ENCODE measurements at regions not wholly inside any gene's neighbourhood (a gene's known extent, or its start where the extent isn't known, plus 50 kb on each side); places are given as distances from the start of the nearest gene placed in this dataset.
A peak's percentile ranks its signal among the peaks of the same experiment; 100 is the strongest.

- DNase-seq (ENCODE audit: low read depth) = peak; percentile 49
Measured at GRCh38 chr10:3723766-3724165, 61.2 kb downstream of the KLF6 start.

GRCh38 chr10:3720228-3721019 is 64.6 kb downstream of the KLF6 start:
- H3K27me3 ChIP-seq (replicated peaks; ENCODE audit: control insufficient read depth, insufficient read depth, low read length) = peaks cover 12% of the 10 kb centered on the region
- H3K36me3 ChIP-seq (ENCODE audit: control insufficient read depth, insufficient read depth, low read length, severe bottlenecking) = no peaks in the 10 kb centered on the region
- no peak overlapping the region for H3K4me3 ChIP-seq (ENCODE audit: low read length)
- DNase-seq (ENCODE audit: low read depth) = peak; percentile 81
- H3K9ac ChIP-seq (ENCODE audit: low read length) = no peak overlapping the region
- peaks cover 7% of the 10 kb centered on the region for H3K4me1 ChIP-seq (ENCODE audit: control insufficient read depth, insufficient read depth, low read length)
- no peaks in the 10 kb centered on the region for H3K9me3 ChIP-seq (ENCODE audit: control insufficient read depth, low read length)

More at GRCh38 chr10:3723766-3724165, 61.2 kb downstream of the KLF6 start:
- H3K36me3 ChIP-seq (ENCODE audit: control insufficient read depth, insufficient read depth, low read length, severe bottlenecking) = no peaks in the 10 kb centered on the region
- H3K27me3 ChIP-seq (replicated peaks; ENCODE audit: control insufficient read depth, insufficient read depth, low read length) = no peaks in the 10 kb centered on the region
- H3K9ac ChIP-seq (ENCODE audit: low read length) = no peak overlapping the region
- H3K9me3 ChIP-seq (ENCODE audit: control insufficient read depth, low read length) = no peaks in the 10 kb centered on the region
- peaks cover 7% of the 10 kb centered on the region for H3K4me1 ChIP-seq (ENCODE audit: control insufficient read depth, insufficient read depth, low read length)
- H3K4me3 ChIP-seq (ENCODE audit: low read length) = no peak overlapping the region

- DNase-seq (ENCODE audit: low read depth) = no peak
- no peaks in the 10 kb centered on the region for H3K36me3 ChIP-seq (ENCODE audit: control insufficient read depth, insufficient read depth, low read length, severe bottlenecking)
- H3K4me3 ChIP-seq (ENCODE audit: low read length) = no peak overlapping the region
- H3K4me1 ChIP-seq (ENCODE audit: control insufficient read depth, insufficient read depth, low read length) = peaks cover 7% of the 10 kb centered on the region
- no peak overlapping the region for H3K9ac ChIP-seq (ENCODE audit: low read length)
- H3K9me3 ChIP-seq (ENCODE audit: control insufficient read depth, low read length) = no peaks in the 10 kb centered on the region
- H3K27me3 ChIP-seq (replicated peaks; ENCODE audit: control insufficient read depth, insufficient read depth, low read length) = peaks cover 12% of the 10 kb centered on the region
Measured at GRCh38 chr10:3719024-3719843, 65.8 kb downstream of the KLF6 start.

- H3K27me3 ChIP-seq (replicated peaks; ENCODE audit: control insufficient read depth, insufficient read depth, low read length) = peaks cover 12% of the 10 kb centered on the region
- H3K36me3 ChIP-seq (ENCODE audit: control insufficient read depth, insufficient read depth, low read length, severe bottlenecking) = no peaks in the 10 kb centered on the region
- peaks cover 4% of the 10 kb centered on the region for H3K4me1 ChIP-seq (ENCODE audit: control insufficient read depth, insufficient read depth, low read length)
- H3K9ac ChIP-seq (ENCODE audit: low read length) = no peak overlapping the region
- no peak for DNase-seq (ENCODE audit: low read depth)
- H3K4me3 ChIP-seq (ENCODE audit: low read length) = no peak overlapping the region
- H3K9me3 ChIP-seq (ENCODE audit: control insufficient read depth, low read length) = peaks cover 11% of the 10 kb centered on the region
Measured at GRCh38 chr10:3716093-3716492, 68.9 kb downstream of the KLF6 start.

GRCh38 chr10:3714967-3715366 is 70.0 kb downstream of the KLF6 start:
- no peak for DNase-seq (ENCODE audit: low read depth)
- H3K9ac ChIP-seq (ENCODE audit: low read length) = no peak overlapping the region
- no peak overlapping the region for H3K4me3 ChIP-seq (ENCODE audit: low read length)
- H3K27me3 ChIP-seq (replicated peaks; ENCODE audit: control insufficient read depth, insufficient read depth, low read length) = peaks cover 12% of the 10 kb centered on the region
- peaks cover 11% of the 10 kb centered on the region for H3K9me3 ChIP-seq (ENCODE audit: control insufficient read depth, low read length)
- H3K36me3 ChIP-seq (ENCODE audit: control insufficient read depth, insufficient read depth, low read length, severe bottlenecking) = no peaks in the 10 kb centered on the region
- H3K4me1 ChIP-seq (ENCODE audit: control insufficient read depth, insufficient read depth, low read length) = no peaks in the 10 kb centered on the region

GRCh38 chr10:3714531-3714930 is 70.5 kb downstream of the KLF6 start:
- H3K27me3 ChIP-seq (replicated peaks; ENCODE audit: control insufficient read depth, insufficient read depth, low read length) = peaks cover 12% of the 10 kb centered on the region
- no peaks in the 10 kb centered on the region for H3K4me1 ChIP-seq (ENCODE audit: control insufficient read depth, insufficient read depth, low read length)
- H3K9me3 ChIP-seq (ENCODE audit: control insufficient read depth, low read length) = peaks cover 11% of the 10 kb centered on the region
- no peaks in the 10 kb centered on the region for H3K36me3 ChIP-seq (ENCODE audit: control insufficient read depth, insufficient read depth, low read length, severe bottlenecking)
- peak; percentile 71 for DNase-seq (ENCODE audit: low read depth)
- H3K4me3 ChIP-seq (ENCODE audit: low read length) = no peak overlapping the region
- H3K9ac ChIP-seq (ENCODE audit: low read length) = no peak overlapping the region

GRCh38 chr10:3712707-3713106 is 72.3 kb downstream of the KLF6 start:
- no peak overlapping the region for H3K9ac ChIP-seq (ENCODE audit: low read length)
- H3K36me3 ChIP-seq (ENCODE audit: control insufficient read depth, insufficient read depth, low read length, severe bottlenecking) = no peaks in the 10 kb centered on the region
- no peak overlapping the region for H3K4me3 ChIP-seq (ENCODE audit: low read length)
- peaks cover 11% of the 10 kb centered on the region for H3K9me3 ChIP-seq (ENCODE audit: control insufficient read depth, low read length)
- peaks cover 12% of the 10 kb centered on the region for H3K27me3 ChIP-seq (replicated peaks; ENCODE audit: control insufficient read depth, insufficient read depth, low read length)
- DNase-seq (ENCODE audit: low read depth) = no peak
- no peaks in the 10 kb centered on the region for H3K4me1 ChIP-seq (ENCODE audit: control insufficient read depth, insufficient read depth, low read length)

GRCh38 chr10:3711918-3712317 is 73.1 kb downstream of the KLF6 start:
- no peaks in the 10 kb centered on the region for H3K36me3 ChIP-seq (ENCODE audit: control insufficient read depth, insufficient read depth, low read length, severe bottlenecking)
- H3K9me3 ChIP-seq (ENCODE audit: control insufficient read depth, low read length) = peaks cover 11% of the 10 kb centered on the region
- no peak for DNase-seq (ENCODE audit: low read depth)
- peaks cover 11% of the 10 kb centered on the region for H3K27me3 ChIP-seq (replicated peaks; ENCODE audit: control insufficient read depth, insufficient read depth, low read length)
- no peak overlapping the region for H3K9ac ChIP-seq (ENCODE audit: low read length)
- H3K4me3 ChIP-seq (ENCODE audit: low read length) = no peak overlapping the region
- no peaks in the 10 kb centered on the region for H3K4me1 ChIP-seq (ENCODE audit: control insufficient read depth, insufficient read depth, low read length)

- no peaks in the 10 kb centered on the region for H3K27me3 ChIP-seq (replicated peaks; ENCODE audit: control insufficient read depth, insufficient read depth, low read length)
- peaks cover 11% of the 10 kb centered on the region for H3K9me3 ChIP-seq (ENCODE audit: control insufficient read depth, low read length)
- no peak for DNase-seq (ENCODE audit: low read depth)
- no peak overlapping the region for H3K9ac ChIP-seq (ENCODE audit: low read length)
- H3K4me3 ChIP-seq (ENCODE audit: low read length) = no peak overlapping the region
- H3K4me1 ChIP-seq (ENCODE audit: control insufficient read depth, insufficient read depth, low read length) = no peaks in the 10 kb centered on the region
- H3K36me3 ChIP-seq (ENCODE audit: control insufficient read depth, insufficient read depth, low read length, severe bottlenecking) = no peaks in the 10 kb centered on the region
Measured at GRCh38 chr10:3710764-3711163, 74.2 kb downstream of the KLF6 start.

GRCh38 chr10:3709456-3710060 is 75.5 kb downstream of the KLF6 start:
- no peak overlapping the region for H3K9ac ChIP-seq (ENCODE audit: low read length)

GRCh38 chr10:3708852-3709251 is 76.2 kb downstream of the KLF6 start:
- H3K4me1 ChIP-seq (ENCODE audit: control insufficient read depth, insufficient read depth, low read length) = no peaks in the 10 kb centered on the region
- DNase-seq (ENCODE audit: low read depth) = no peak
- H3K27me3 ChIP-seq (replicated peaks; ENCODE audit: control insufficient read depth, insufficient read depth, low read length) = no peaks in the 10 kb centered on the region
- no peak overlapping the region for H3K4me3 ChIP-seq (ENCODE audit: low read length)
- no peak overlapping the region for H3K9ac ChIP-seq (ENCODE audit: low read length)
- peaks cover 11% of the 10 kb centered on the region for H3K9me3 ChIP-seq (ENCODE audit: control insufficient read depth, low read length)
- no peaks in the 10 kb centered on the region for H3K36me3 ChIP-seq (ENCODE audit: control insufficient read depth, insufficient read depth, low read length, severe bottlenecking)

More at GRCh38 chr10:3709456-3710060, 75.5 kb downstream of the KLF6 start:
- DNase-seq (ENCODE audit: low read depth) = no peak
- Histone ChIP-seq H3K36me3 (ENCODE audit: control insufficient read depth, insufficient read depth, low read length, severe bottlenecking) (no peaks in the 10 kb centered on the region), H3K27me3 (replicated peaks; ENCODE audit: control insufficient read depth, insufficient read depth, low read length) (no peaks in the 10 kb centered on the region), H3K4me1 (ENCODE audit: control insufficient read depth, insufficient read depth, low read length) (no peaks in the 10 kb centered on the region), H3K4me3 (ENCODE audit: low read length) (no peak overlapping the region), H3K9me3 (ENCODE audit: control insufficient read depth, low read length) (peaks cover 11% of the 10 kb centered on the region)
